Caco-2 (cell line): ENCODE measurements at regions not wholly inside any gene's neighbourhood (a gene's known extent, or its start where the extent isn't known, plus 50 kb on each side); places are given as distances from the start of the nearest gene placed in this dataset.
A peak's percentile ranks its signal among the peaks of the same experiment; 100 is the strongest.

ENCODE experiments used
- BruUV-seq: library from RNA; stranded (reverse); fragments of 400-500 nt; replicated peaks from 2 replicates; lab custom pipeline; 2021; lab: Mats Ljungman, UMichigan
- CTCF ChIA-PET: fragments of 300-600 bp; sonication (Branson Sonifier 250); formaldehyde crosslinking; loops from one replicate; lab custom pipeline; 2022; ENCODE audit warnings: antibody characterized with exemption; lab: Charles Lee
- POLR2A ChIA-PET: fragments of 300-600 bp; sonication (Branson Sonifier 250); formaldehyde crosslinking; loops from one replicate; lab custom pipeline; 2022; ENCODE audit warnings: antibody characterized with exemption; lab: Charles Lee
- DNase-seq, 2 experiments: peaks; one replicate each; pipeline versions ENCODE4 v3.0.0 to v3.0.0-alpha.2; 2020 to 2022
- H3K27me3 ChIP-seq: replicated peaks from 2 replicates; pipeline ENCODE4 v1.6.0; 2011; ENCODE audit warnings: low read length; ENCODE audit not compliant: control insufficient read depth, insufficient read depth
- H3K36me3 ChIP-seq: 2 replicates; pipeline ENCODE4 v1.5.1; 2011; ENCODE audit warnings: low read length; ENCODE audit not compliant: control insufficient read depth, insufficient read depth
- H3K4me1 ChIP-seq: fragments of 250-450 bp; sonication (Bioruptor Pico); 2 replicates; pipeline ENCODE4 v1.5.1; 2020; ENCODE audit warnings: mild to moderate bottlenecking
- H3K4me3 ChIP-seq: 2 replicates; pipeline ENCODE4 v1.5.1; 2011; ENCODE audit warnings: low read depth, mild to moderate bottlenecking, control low read depth, low read length
- H3K9me3 ChIP-seq: fragments of 250-450 bp; sonication (Bioruptor Pico); 2 replicates; pipeline ENCODE4 v1.5.1; 2020; ENCODE audit warnings: mild to moderate bottlenecking, moderate library complexity
- H3K27ac Mint-ChIP-seq: one replicate; pipeline ENCODE4 v1.8.0; 2022; ENCODE audit warnings: mixed read lengths; ENCODE audit not compliant: unreplicated experiment
- H3K27me3 Mint-ChIP-seq: one replicate; pipeline ENCODE4 v1.8.0; 2022; ENCODE audit warnings: mixed read lengths; ENCODE audit not compliant: insufficient read depth, unreplicated experiment
- H3K36me3 Mint-ChIP-seq: one replicate; pipeline ENCODE4 v1.8.0; 2022; ENCODE audit warnings: mild to moderate bottlenecking, mixed read lengths; ENCODE audit not compliant: insufficient read depth, unreplicated experiment
- H3K4me1 Mint-ChIP-seq: one replicate; pipeline ENCODE4 v1.8.0; 2022; ENCODE audit warnings: low read depth, mixed read lengths; ENCODE audit not compliant: unreplicated experiment
- H3K4me3 Mint-ChIP-seq: one replicate; pipeline ENCODE4 v1.8.0; 2022; ENCODE audit warnings: mild to moderate bottlenecking, moderate library complexity, mixed read lengths; ENCODE audit not compliant: unreplicated experiment
- H3K9me3 Mint-ChIP-seq: one replicate; pipeline ENCODE4 v1.8.0; 2022; ENCODE audit warnings: mixed read lengths; ENCODE audit not compliant: unreplicated experiment
- intact Hi-C: fragments of 100-400 bp; cut with micrococcal nuclease; formaldehyde crosslinking; loops from one replicate; pipeline ENCODE4 v1.10.0; 2022; ENCODE audit not compliant: unreplicated experiment
- TF ChIP-seq, protein P1 (sequence below), 2 experiments: fragments of 200-600 bp in 1 of 2; IDR thresholded peaks; 1 replicate in 1 of 2; 2 replicates in 1 of 2; pipeline versions ENCODE4 v1.5.1 to v1.8.0; 2011 to 2022; ENCODE audit warnings: antibody characterized with exemption in 1 of 2, control low read depth in 1 of 2, inconsistent platforms in 1 of 2, low read depth in 1 of 2, low read length in 1 of 2, mild to moderate bottlenecking in 1 of 2, moderate library complexity in 1 of 2; ENCODE audit not compliant: insufficient read depth in 1 of 2, severe bottlenecking in 1 of 2, unreplicated experiment in 1 of 2

DNA sequence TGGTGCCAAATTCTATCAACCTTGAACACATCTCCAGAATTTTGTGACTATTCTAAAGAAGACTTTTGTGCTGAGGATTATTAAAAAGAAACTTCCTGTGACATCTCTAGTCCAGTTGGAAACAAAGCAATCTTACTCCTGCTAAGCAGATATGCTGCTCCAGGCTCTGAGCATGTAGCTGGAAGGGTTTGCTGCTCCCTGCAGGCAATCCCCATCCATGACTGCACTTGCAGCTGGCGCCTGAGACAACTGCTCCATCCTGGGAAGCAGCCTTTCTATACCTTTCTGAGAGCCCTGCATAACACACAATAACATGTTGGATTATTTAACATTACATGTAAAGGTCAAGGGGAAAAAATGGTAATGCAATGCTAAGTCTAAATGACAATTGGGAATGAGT lies 105.1 kb downstream of the NDUFA12 start:
- intact Hi-C loops: no loop called here
- Histone ChIP-seq H3K4me1 (no peaks in the 10 kb centered on the region), H3K4me3 (no peak overlapping the region), H3K27me3 (no peaks in the 10 kb centered on the region), H3K36me3 (no peaks in the 10 kb centered on the region), H3K9me3 (no peaks in the 10 kb centered on the region)
- Mint-ChIP-seq H3K27ac (no peak overlapping the region), H3K27me3 (no peaks in the 10 kb centered on the region), H3K9me3 (no peaks in the 10 kb centered on the region), H3K4me1 (no peaks in the 10 kb centered on the region), H3K4me3 (no peak overlapping the region), H3K36me3 (no peaks in the 10 kb centered on the region)
- ChIA-PET POLR2A (no interaction called here), CTCF (no interaction called here)
- BruUV-seq: no TSS peak
- TF ChIP-seq, protein P1, sequence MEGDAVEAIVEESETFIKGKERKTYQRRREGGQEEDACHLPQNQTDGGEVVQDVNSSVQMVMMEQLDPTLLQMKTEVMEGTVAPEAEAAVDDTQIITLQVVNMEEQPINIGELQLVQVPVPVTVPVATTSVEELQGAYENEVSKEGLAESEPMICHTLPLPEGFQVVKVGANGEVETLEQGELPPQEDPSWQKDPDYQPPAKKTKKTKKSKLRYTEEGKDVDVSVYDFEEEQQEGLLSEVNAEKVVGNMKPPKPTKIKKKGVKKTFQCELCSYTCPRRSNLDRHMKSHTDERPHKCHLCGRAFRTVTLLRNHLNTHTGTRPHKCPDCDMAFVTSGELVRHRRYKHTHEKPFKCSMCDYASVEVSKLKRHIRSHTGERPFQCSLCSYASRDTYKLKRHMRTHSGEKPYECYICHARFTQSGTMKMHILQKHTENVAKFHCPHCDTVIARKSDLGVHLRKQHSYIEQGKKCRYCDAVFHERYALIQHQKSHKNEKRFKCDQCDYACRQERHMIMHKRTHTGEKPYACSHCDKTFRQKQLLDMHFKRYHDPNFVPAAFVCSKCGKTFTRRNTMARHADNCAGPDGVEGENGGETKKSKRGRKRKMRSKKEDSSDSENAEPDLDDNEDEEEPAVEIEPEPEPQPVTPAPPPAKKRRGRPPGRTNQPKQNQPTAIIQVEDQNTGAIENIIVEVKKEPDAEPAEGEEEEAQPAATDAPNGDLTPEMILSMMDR (IDR thresholded peaks at IDR 0.05; ENCODE audit: insufficient read depth in 1 of 2, low read depth in 1 of 2, low read length in 1 of 2, severe bottlenecking in 1 of 2, unreplicated experiment in 1 of 2): peak; percentile 22 to 40
- peak in 1 of 2 experiments; percentile 13 for DNase-seq

GRCh38 chr12:94892544-94893267 lies 110.8 kb downstream of the NDUFA12 start:
- H3K4me3 ChIP-seq: no peak overlapping the region
- no peaks in the 10 kb centered on the region for H3K4me1 ChIP-seq
- no peaks in the 10 kb centered on the region for H3K36me3 ChIP-seq
- no peak overlapping the region for H3K27ac Mint-ChIP-seq
- H3K9me3 ChIP-seq: no peaks in the 10 kb centered on the region
- TF ChIP-seq, protein P1 (IDR thresholded peaks at IDR 0.05; ENCODE audit: insufficient read depth in 1 of 2, low read depth in 1 of 2, low read length in 1 of 2, severe bottlenecking in 1 of 2, unreplicated experiment in 1 of 2): no peak
- no peaks in the 10 kb centered on the region for H3K27me3 Mint-ChIP-seq
- no peaks in the 10 kb centered on the region for H3K4me1 Mint-ChIP-seq
- no peaks in the 10 kb centered on the region for H3K27me3 ChIP-seq
- ChIA-PET CTCF (no interaction called here), POLR2A (no interaction called here)
- no peaks in the 10 kb centered on the region for H3K36me3 Mint-ChIP-seq
- intact Hi-C loops: no loop called here
- no peaks in the 10 kb centered on the region for H3K9me3 Mint-ChIP-seq
- DNase-seq: no peak
- no TSS peak for BruUV-seq
- no peak overlapping the region for H3K4me3 Mint-ChIP-seq

DNA sequence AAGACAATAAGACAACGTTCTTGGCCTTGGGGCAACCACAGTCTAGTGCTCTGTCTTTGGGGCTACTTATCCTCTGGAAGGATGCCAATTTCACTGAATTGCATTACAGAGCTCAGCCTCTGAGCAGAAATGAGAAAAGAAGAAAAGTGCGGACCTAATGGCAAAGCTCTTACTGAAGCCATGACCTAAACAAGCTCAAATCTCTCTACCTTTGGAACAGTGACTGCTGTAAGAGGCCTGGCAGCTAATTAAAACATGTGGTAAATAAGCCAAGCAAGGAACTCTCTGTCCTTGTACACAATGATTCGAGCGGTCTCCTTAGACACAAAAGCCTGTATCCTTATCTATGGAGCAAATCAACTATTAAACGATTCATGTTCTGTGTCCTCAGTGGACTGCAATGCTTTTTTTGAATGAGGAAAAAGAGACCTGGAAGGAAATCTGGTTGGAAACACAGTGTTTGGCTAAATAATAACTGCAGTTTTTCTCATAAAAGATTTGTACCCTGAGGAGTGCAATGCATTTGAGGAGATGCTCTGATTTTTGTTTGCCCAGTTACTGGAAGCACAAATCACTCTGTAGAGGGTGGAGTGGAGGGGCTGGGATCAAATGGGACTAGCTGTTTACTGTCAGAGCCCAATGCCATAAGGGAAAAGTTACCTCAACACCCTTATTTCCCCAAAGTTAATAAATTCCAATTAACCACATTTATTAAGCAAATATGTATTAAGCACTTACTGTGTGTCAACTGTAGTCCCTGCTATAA lies 113.9 kb downstream of the NDUFA12 start:
- no peak for DNase-seq
- no TSS peak for BruUV-seq

More for the DNA sequence above, 113.9 kb downstream of the NDUFA12 start:
- Mint-ChIP-seq H3K36me3 (no peaks in the 10 kb centered on the region), H3K27me3 (peaks cover 4% of the 10 kb centered on the region), H3K27ac (no peak overlapping the region), H3K4me1 (no peaks in the 10 kb centered on the region), H3K4me3 (no peak overlapping the region), H3K9me3 (no peaks in the 10 kb centered on the region)
- H3K36me3 ChIP-seq: no peaks in the 10 kb centered on the region
- no peaks in the 10 kb centered on the region for H3K9me3 ChIP-seq
- TF ChIP-seq, protein P1 (IDR thresholded peaks at IDR 0.05; ENCODE audit: insufficient read depth in 1 of 2, low read depth in 1 of 2, low read length in 1 of 2, severe bottlenecking in 1 of 2, unreplicated experiment in 1 of 2): no peak
- H3K27me3 ChIP-seq: no peaks in the 10 kb centered on the region
- H3K4me3 ChIP-seq: no peak overlapping the region
- ChIA-PET POLR2A (no interaction called here), CTCF (interaction anchor here (1.0 kb wide), 1 partner anchor 14 kb away, joined by 3 read pairs; no protein-coding TSS in a partner anchor)
- intact Hi-C loops: no loop called here
- H3K4me1 ChIP-seq: no peaks in the 10 kb centered on the region
